HL-60/S4 treated with phorbol 12-myristate 13-acetate at 8.2 ng/mL for 4 days and 3 days (cell line): ENCODE measurements at regions not wholly inside any gene's neighbourhood (a gene's known extent, or its start where the extent isn't known, plus 50 kb on each side); places are given as distances from the start of the nearest gene placed in this dataset.
"Not testable (repeated sequence)": the region's sequence is repeated elsewhere in the genome, so short reads cannot be mapped to it uniquely, and the experiment has no call there.

Experiments used
- in situ Hi-C: fragments of 300-500 bp; cut with MboI; formaldehyde crosslinking; loops from 2 replicates; pipeline ENCODE4 v1.15.0; 2022; ENCODE audit warnings: low sequenced_read_pairs

- in situ Hi-C loops, result no loop called here
Observed at GRCh38 chr13:86409466-86410241, 610.4 kb upstream of the SLITRK6 start.

GRCh38 chr13:86425170-86425815 is 626.1 kb upstream of the SLITRK6 start:
- in situ Hi-C loops, result no loop called here

- in situ Hi-C loops, result no loop called here
Observed at GRCh38 chr13:86426437-86426836, 627.2 kb upstream of the SLITRK6 start.

DNA sequence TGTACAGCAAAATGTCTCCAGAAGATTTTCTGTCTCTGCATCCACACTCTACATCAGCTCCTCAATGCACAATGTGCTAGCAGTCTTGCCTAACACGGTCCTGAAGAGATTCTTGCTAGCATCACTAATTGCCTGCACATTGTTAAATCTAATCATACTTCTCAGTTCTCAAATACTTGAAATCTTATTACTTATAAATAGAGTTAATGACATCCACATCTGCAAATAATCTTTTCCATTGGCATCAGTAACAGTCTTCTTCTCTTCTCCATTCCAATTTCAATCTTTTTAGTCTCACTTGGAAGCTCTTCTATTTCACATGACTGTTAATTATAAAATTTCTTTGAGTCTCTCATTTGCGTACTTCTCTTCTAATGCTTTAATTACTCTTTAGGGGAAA is 630.5 kb upstream of the SLITRK6 start:
- in situ Hi-C loops, result no loop called here

GRCh38 chr13:86438034-86438433 is 638.8 kb upstream of the SLITRK6 start:
- in situ Hi-C loops, result no loop called here

DNA sequence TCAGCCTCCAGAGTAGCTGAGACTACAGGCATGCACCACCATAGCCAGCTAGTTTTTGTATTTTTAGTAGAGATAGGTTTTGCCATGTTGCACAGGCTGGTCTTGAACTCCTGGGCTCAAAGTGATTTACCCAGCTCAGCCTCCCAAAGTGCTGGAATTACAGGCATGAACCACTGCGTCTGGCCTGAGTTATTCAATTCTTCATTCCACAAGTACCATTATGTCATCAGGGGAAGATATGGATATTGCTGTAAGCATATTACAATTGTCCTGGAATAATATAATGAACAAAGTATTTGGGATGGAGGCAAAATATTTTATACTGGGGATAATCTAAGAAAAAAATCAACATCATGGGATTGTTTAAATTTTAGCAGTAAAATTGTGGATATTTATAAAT is 646.0 kb upstream of the SLITRK6 start:
- in situ Hi-C loops, result no loop called here

- in situ Hi-C loops, result no loop called here
Observed at GRCh38 chr13:86445672-86446071, 646.5 kb upstream of the SLITRK6 start.

DNA sequence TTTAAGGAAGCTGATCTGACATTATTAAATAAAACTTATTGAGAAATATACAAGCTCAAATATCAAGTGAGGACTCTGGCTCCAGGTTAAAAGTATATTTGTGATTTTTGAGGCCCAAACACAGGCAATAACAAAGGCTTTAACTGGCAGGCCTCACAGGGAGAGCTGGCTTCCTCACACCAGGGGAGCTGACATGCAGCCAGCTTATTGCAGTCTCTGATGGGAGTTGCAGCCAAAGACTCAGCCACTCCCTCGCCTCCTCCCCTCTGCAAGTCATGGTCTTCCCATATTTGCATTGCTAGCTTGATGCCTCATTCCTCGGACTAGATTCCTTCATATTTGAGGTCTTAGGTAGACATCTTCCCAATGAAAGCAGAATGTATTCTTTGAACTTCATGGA is 647.1 kb upstream of the SLITRK6 start:
- in situ Hi-C loops, result no loop called here

DNA sequence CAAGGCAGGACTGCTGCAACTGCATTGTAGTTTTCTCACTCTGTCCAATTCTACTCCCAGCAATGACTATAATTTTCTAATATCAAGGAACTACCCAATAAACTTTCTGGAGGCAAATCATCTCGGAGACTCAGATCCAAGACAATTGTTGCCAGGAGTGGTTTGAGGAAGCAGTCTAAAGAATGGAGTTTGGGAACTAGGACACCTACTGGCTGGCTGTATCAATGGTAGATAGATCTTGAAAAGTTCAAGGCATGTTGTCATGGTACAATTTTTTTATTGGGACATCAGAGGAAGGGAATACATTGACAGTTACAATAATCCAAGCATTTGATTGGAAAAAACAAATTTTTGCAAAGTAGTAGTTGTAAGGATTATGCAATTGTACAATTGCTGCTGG is 648.3 kb upstream of the SLITRK6 start:
- in situ Hi-C loops, result no loop called here

DNA sequence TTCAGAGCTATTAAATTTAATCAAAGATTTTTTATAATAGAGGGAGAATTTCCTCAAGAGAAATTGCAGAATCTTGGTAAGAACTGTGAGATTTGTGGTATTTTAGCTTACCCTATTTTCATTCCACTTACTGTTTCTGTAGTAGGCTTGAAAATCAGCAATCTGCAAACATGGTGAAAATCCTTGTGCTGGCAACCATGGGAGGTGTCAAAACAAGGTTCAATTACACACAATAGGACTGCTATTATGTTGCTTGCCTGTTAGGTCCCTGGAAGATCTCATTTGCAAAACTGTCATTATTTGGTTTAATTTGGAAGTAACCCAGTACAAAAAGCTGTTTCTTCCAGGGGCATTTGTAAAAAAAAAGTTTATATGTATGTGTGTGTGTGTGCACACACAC is 662.8 kb upstream of the SLITRK6 start:
- in situ Hi-C loops, result no loop called here

- in situ Hi-C loops, result no loop called here
Observed at GRCh38 chr13:86464193-86464592, 665.0 kb upstream of the SLITRK6 start.

GRCh38 chr13:86474971-86475370 is 675.8 kb upstream of the SLITRK6 start:
- in situ Hi-C loops, result no loop called here

DNA sequence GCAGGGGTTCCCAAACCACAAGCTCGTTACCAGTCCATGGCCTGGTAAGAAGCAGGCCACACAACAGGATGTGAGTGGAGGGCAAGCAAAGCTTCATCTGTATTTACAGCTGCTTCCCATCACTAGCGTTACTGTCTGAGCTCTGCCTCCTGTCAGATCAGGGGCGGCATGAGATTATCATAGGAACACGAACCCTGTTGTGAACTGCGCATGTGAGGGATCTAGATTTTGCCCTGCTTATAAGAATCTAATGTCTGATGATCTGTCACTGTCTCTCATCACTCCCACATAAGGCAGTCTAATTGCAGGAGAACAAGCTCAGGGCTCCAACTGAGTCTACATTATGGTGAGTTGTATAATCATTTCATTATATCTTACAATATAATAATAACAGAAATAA is 677.4 kb upstream of the SLITRK6 start:
- in situ Hi-C loops, result no loop called here

- in situ Hi-C loops, result no loop called here
Observed at GRCh38 chr13:86486582-86486981, 687.4 kb upstream of the SLITRK6 start.

- in situ Hi-C loops, result no loop called here
Observed at GRCh38 chr13:86491121-86491520, 691.9 kb upstream of the SLITRK6 start.

- in situ Hi-C loops, result not testable (repeated sequence)
Observed at GRCh38 chr13:86501931-86502330, 702.7 kb upstream of the SLITRK6 start.

DNA sequence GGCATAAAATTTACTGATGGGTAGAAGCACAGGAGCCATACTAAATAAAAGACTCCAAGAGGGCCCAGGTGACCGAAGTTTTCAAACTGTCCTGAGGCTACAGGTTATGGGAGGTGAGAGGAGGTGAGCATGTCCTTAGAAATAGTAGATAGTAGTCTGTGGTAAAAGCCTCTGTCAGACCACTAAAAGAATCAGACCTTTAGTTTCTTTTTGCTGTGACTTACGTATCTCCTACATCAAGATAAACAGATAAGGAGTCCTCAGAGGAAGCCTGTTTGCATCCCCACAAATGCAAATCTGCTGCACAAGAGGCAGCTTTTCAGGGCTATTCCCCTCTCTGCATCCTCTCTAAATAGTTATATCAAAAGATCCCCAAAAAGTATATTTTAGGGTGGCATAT is 711.6 kb upstream of the SLITRK6 start:
- in situ Hi-C loops, result no loop called here

GRCh38 chr13:86541461-86541860 is 742.2 kb upstream of the SLITRK6 start:
- in situ Hi-C loops, result no loop called here

DNA sequence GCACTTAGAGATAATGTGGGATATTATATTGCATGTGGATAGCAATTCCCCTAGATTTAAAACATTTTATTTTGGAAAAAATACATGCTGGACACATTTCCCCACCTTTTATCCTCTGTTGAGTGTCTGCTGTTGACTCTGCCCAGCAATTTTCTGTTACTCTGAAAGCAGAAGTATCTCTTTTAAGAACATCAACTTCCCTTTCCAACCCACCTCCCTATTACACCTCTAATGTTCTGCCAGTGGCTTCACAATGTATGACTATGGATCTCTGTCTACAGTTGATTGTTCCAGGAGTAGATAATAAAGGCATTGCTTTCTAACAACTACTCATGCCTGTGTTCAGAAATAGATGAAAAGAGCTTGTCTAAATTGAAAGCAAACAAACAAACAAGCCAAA is 754.8 kb upstream of the SLITRK6 start:
- in situ Hi-C loops, result no loop called here

GRCh38 chr13:86559901-86560300 is 760.7 kb upstream of the SLITRK6 start:
- in situ Hi-C loops, result no loop called here

- in situ Hi-C loops, result no loop called here
Observed at GRCh38 chr13:86562866-86563265, 763.6 kb upstream of the SLITRK6 start.

DNA sequence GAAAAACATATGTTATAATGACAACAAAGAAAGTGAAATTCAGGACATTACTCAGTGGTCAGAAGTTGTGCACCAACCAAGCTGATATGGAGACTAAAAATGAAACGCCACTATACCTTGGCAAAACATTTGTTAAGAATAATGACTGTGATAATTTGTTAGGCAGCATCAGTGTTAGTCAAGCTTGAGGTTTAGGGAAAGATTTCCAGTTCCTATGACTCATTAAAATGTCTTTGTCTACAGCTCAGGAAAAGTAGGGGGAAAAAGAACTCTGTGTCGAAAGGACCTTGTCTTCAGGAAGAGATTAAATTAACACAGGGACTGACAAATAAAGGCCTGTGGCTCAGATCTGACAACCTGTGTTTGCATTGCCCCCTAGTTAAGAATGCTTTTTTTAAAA is 764.1 kb upstream of the SLITRK6 start:
- in situ Hi-C loops, result no loop called here

GRCh38 chr13:86567119-86567518 is 767.9 kb upstream of the SLITRK6 start:
- in situ Hi-C loops, result no loop called here
